Fibroblast of lung (primary cell): ENCODE measurements at regions not wholly inside any gene's neighbourhood (a gene's known extent, or its start where the extent isn't known, plus 50 kb on each side); places are given as distances from the start of the nearest gene placed in this dataset.

ENCODE experiments used
- DNase-seq, 2 donors: peaks; one replicate each; pipeline versions ENCODE4 v3.0.0 to v3.0.0-alpha.2; 2010; ENCODE audit warnings: low read depth in 2 of 2
- H2AFZ ChIP-seq: 2 replicates; pipeline ENCODE4 v1.5.1; 2012; ENCODE audit warnings: low read length, control low read depth, inconsistent platforms
- H3K27ac ChIP-seq: 2 replicates; pipeline ENCODE4 v1.5.1; 2011; ENCODE audit warnings: low read length, control low read depth; ENCODE audit not compliant: insufficient read depth
- H3K27me3 ChIP-seq: 2 replicates; pipeline ENCODE4 v1.5.1; 2011; ENCODE audit warnings: mild to moderate bottlenecking, low read length; ENCODE audit not compliant: control insufficient read depth, insufficient read depth
- H3K36me3 ChIP-seq: 2 replicates; pipeline ENCODE4 v1.5.1; 2011; ENCODE audit warnings: low read length; ENCODE audit not compliant: control insufficient read depth, insufficient read depth
- H3K4me1 ChIP-seq: 2 replicates; pipeline ENCODE4 v1.5.1; 2011; ENCODE audit warnings: low read length; ENCODE audit not compliant: control insufficient read depth, insufficient read depth; ENCODE audit errors: extremely low read depth
- H3K4me2 ChIP-seq: 2 replicates; pipeline ENCODE4 v1.5.1; 2011; ENCODE audit warnings: low read length, control low read depth; ENCODE audit not compliant: insufficient read depth; ENCODE audit errors: extremely low read depth
- H3K4me3 ChIP-seq, 4 experiments: fragments of 200-600 bp in 1 of 4; sonication (generic) in 1 of 4; replicated peaks in 1 of 4; 2 replicates each; pipeline ENCODE4 v1.5.1; 2011 to 2016; ENCODE audit warnings: low read length in 4 of 4, low read depth in 3 of 4, mild to moderate bottlenecking in 3 of 4, control low read depth in 2 of 4, inconsistent platforms in 1 of 4, mixed read lengths in 1 of 4; ENCODE audit not compliant: insufficient read depth in 1 of 4; ENCODE audit errors: control extremely low read depth in 1 of 4
- H3K79me2 ChIP-seq: 2 replicates; pipeline ENCODE4 v1.5.1; 2012; ENCODE audit warnings: mild to moderate bottlenecking, low read length, inconsistent platforms; ENCODE audit not compliant: control insufficient read depth, insufficient read depth
- H3K9ac ChIP-seq: 2 replicates; pipeline ENCODE4 v1.5.1; 2011; ENCODE audit warnings: mild to moderate bottlenecking, low read length, control low read depth; ENCODE audit not compliant: insufficient read depth
- H3K9me3 ChIP-seq: 2 replicates; pipeline ENCODE4 v1.5.1; 2012; ENCODE audit warnings: low read depth, low read length; ENCODE audit not compliant: control insufficient read depth, insufficient read depth
- H4K20me1 ChIP-seq: 2 replicates; pipeline ENCODE4 v1.5.1; 2011; ENCODE audit warnings: low read length; ENCODE audit not compliant: control insufficient read depth, insufficient read depth; ENCODE audit errors: extremely low read depth
- CTCF ChIP-seq, 2 donors: IDR thresholded peaks in 1 of 2; conservative IDR thresholded peaks in 1 of 2; 1 replicate in 1 of 2; 2 replicates in 1 of 2; pipeline ENCODE4 v1.5.1; 2011 to 2012; ENCODE audit warnings: low read length in 2 of 2, control low read depth in 1 of 2, inconsistent platforms in 1 of 2, low read depth in 1 of 2, mild to moderate bottlenecking in 1 of 2
- EZH2 ChIP-seq: IDR thresholded peaks from 2 replicates; pipeline ENCODE4 v1.5.1; 2012; ENCODE audit warnings: low read length, control low read depth, mild to moderate bottlenecking; ENCODE audit errors: missing control alignments

- no peak overlapping the region for H3K4me3 ChIP-seq
- no peaks in the 10 kb centered on the region for H3K4me1 ChIP-seq
- H4K20me1 ChIP-seq = no peaks in the 10 kb centered on the region
- H3K27me3 ChIP-seq = no peaks in the 10 kb centered on the region
- no peaks in the 10 kb centered on the region for H3K9me3 ChIP-seq
- TF ChIP-seq CTCF (conservative IDR thresholded peaks at IDR 0.05 in 1 of 2, IDR thresholded peaks at IDR 0.05 in 1 of 2; ENCODE audit: low read depth in 1 of 2, low read length in 2 of 2) = no peak
- H2AFZ ChIP-seq = no peak overlapping the region
- H3K4me2 ChIP-seq = no peak overlapping the region
- peak; percentile 28 to 98 for DNase-seq
- H3K79me2 ChIP-seq = no peaks in the 10 kb centered on the region
- no peak overlapping the region for H3K27ac ChIP-seq
- no peak overlapping the region for H3K9ac ChIP-seq
- H3K36me3 ChIP-seq = no peaks in the 10 kb centered on the region
Measured at GRCh38 chr1:238558156-238558555, 667.4 kb upstream of the ZP4 start.

GRCh38 chr1:238552271-238552670 lies 661.5 kb upstream of the ZP4 start:
- Histone ChIP-seq H3K9me3 (no peaks in the 10 kb centered on the region), H3K36me3 (no peaks in the 10 kb centered on the region), H3K27ac (no peak overlapping the region), H4K20me1 (no peaks in the 10 kb centered on the region), H3K27me3 (no peaks in the 10 kb centered on the region), H3K4me3 (no peak overlapping the region), H3K79me2 (no peaks in the 10 kb centered on the region), H2AFZ (no peak overlapping the region), H3K4me1 (no peaks in the 10 kb centered on the region), H3K4me2 (no peak overlapping the region), H3K9ac (no peak overlapping the region)
- no peak for DNase-seq
- TF ChIP-seq EZH2 (no peak), CTCF (conservative IDR thresholded peaks at IDR 0.05 in 1 of 2, IDR thresholded peaks at IDR 0.05 in 1 of 2; ENCODE audit: low read depth in 1 of 2, low read length in 2 of 2) (no peak)

GRCh38 chr1:238549137-238549536 lies 658.4 kb upstream of the ZP4 start:
- Histone ChIP-seq H3K4me3 (no peak overlapping the region), H3K4me2 (no peak overlapping the region), H3K36me3 (no peaks in the 10 kb centered on the region), H3K4me1 (no peaks in the 10 kb centered on the region), H3K79me2 (no peaks in the 10 kb centered on the region), H3K27ac (no peak overlapping the region), H4K20me1 (no peaks in the 10 kb centered on the region), H3K9ac (no peak overlapping the region), H3K27me3 (no peaks in the 10 kb centered on the region), H3K9me3 (no peaks in the 10 kb centered on the region), H2AFZ (no peak overlapping the region)
- TF ChIP-seq CTCF (conservative IDR thresholded peaks at IDR 0.05 in 1 of 2, IDR thresholded peaks at IDR 0.05 in 1 of 2; ENCODE audit: low read depth in 1 of 2, low read length in 2 of 2) (no peak), EZH2 (no peak)
- no peak for DNase-seq
